BLaER1 (cell line): ENCODE measurements at regions not wholly inside any gene's neighbourhood (a gene's known extent, or its start where the extent isn't known, plus 50 kb on each side); places are given as distances from the start of the nearest gene placed in this dataset.

Source experiments
- H3K27ac ChIP-seq: shearing (Covaris generic); formaldehyde crosslinking; 2 replicates; pipeline ENCODE4 v1.8.1; 2022
- H3K27me3 ChIP-seq: shearing (Covaris generic); formaldehyde crosslinking; 2 replicates; pipeline ENCODE4 v1.8.1; 2022
- H3K36me3 ChIP-seq: shearing (Covaris generic); formaldehyde crosslinking; 2 replicates; pipeline ENCODE4 v1.8.1; 2022
- H3K4me1 ChIP-seq: shearing (Covaris generic); formaldehyde crosslinking; 2 replicates; pipeline ENCODE4 v1.8.1; 2022
- H3K4me2 ChIP-seq: shearing (Covaris generic); formaldehyde crosslinking; 2 replicates; pipeline ENCODE4 v1.8.1; 2022
- H3K4me3 ChIP-seq: shearing (Covaris generic); formaldehyde crosslinking; 2 replicates; pipeline ENCODE4 v1.8.1; 2022
- H3K9ac ChIP-seq: shearing (Covaris generic); formaldehyde crosslinking; 2 replicates; pipeline ENCODE4 v1.8.1; 2022
- H3K9me3 ChIP-seq: shearing (Covaris generic); formaldehyde crosslinking; 2 replicates; pipeline ENCODE4 v1.8.1; 2022
- H4K20me1 ChIP-seq: shearing (Covaris generic); formaldehyde crosslinking; 2 replicates; pipeline ENCODE4 v1.8.1; 2022
- Cebpa-rat ChIP-seq: shearing (Covaris generic); IDR thresholded peaks from 2 replicates; pipeline ENCODE4 v1.8.1; 2022

- Histone ChIP-seq H3K36me3 (no peaks in the 10 kb centered on the region), H3K27me3 (no peaks in the 10 kb centered on the region), H3K27ac (peak overlapping the region; percentile 15; the same call in 1 of the 2 replicates), H3K4me1 (peaks cover 14% of the 10 kb centered on the region), H3K9me3 (peaks cover 18% of the 10 kb centered on the region), H3K4me2 (peak overlapping the region; percentile 69), H4K20me1 (no peaks in the 10 kb centered on the region), H3K4me3 (no peak overlapping the region), H3K9ac (no peak overlapping the region)
- TF ChIP-seq Cebpa-rat = no peak
Measured at GRCh38 chr10:29849126-29849833, 210.1 kb downstream of the JCAD start.

- H3K9ac ChIP-seq = no peak overlapping the region
- no peak for TF ChIP-seq Cebpa-rat
- no peak overlapping the region for H3K27ac ChIP-seq
- peaks cover 18% of the 10 kb centered on the region for H3K9me3 ChIP-seq
- H4K20me1 ChIP-seq = no peaks in the 10 kb centered on the region
- H3K27me3 ChIP-seq = no peaks in the 10 kb centered on the region
- H3K4me3 ChIP-seq = no peak overlapping the region
- H3K4me1 ChIP-seq = peaks cover 26% of the 10 kb centered on the region
- no peaks in the 10 kb centered on the region for H3K36me3 ChIP-seq
- H3K4me2 ChIP-seq = no peak overlapping the region
Measured at GRCh38 chr10:29846881-29847280, 212.1 kb upstream of the SVIL start.

- H3K4me2 ChIP-seq = no peak overlapping the region
- no peak overlapping the region for H3K9ac ChIP-seq
- H3K27ac ChIP-seq = no peak overlapping the region
- TF ChIP-seq Cebpa-rat = no peak
- peaks cover 9% of the 10 kb centered on the region for H3K9me3 ChIP-seq
- no peaks in the 10 kb centered on the region for H4K20me1 ChIP-seq
- no peaks in the 10 kb centered on the region for H3K27me3 ChIP-seq
- no peaks in the 10 kb centered on the region for H3K36me3 ChIP-seq
- no peak overlapping the region for H3K4me3 ChIP-seq
- peaks cover 27% of the 10 kb centered on the region for H3K4me1 ChIP-seq
Measured at GRCh38 chr10:29845166-29845565, 210.4 kb upstream of the SVIL start.

- Histone ChIP-seq H3K27me3 (no peaks in the 10 kb centered on the region), H3K4me3 (no peak overlapping the region), H3K9ac (no peak overlapping the region), H3K27ac (no peak overlapping the region), H4K20me1 (no peaks in the 10 kb centered on the region), H3K36me3 (no peaks in the 10 kb centered on the region), H3K9me3 (peaks cover 9% of the 10 kb centered on the region), H3K4me1 (peaks cover 15% of the 10 kb centered on the region), H3K4me2 (no peak overlapping the region)
- TF ChIP-seq Cebpa-rat = no peak
Measured at GRCh38 chr10:29843143-29843542, 208.4 kb upstream of the SVIL start.

GRCh38 chr10:29841724-29842649 is 207.2 kb upstream of the SVIL start:
- H3K27me3 ChIP-seq = no peaks in the 10 kb centered on the region
- peaks cover 15% of the 10 kb centered on the region for H3K4me1 ChIP-seq
- TF ChIP-seq Cebpa-rat = no peak
- no peaks in the 10 kb centered on the region for H4K20me1 ChIP-seq
- no peak overlapping the region for H3K4me3 ChIP-seq
- H3K36me3 ChIP-seq = no peaks in the 10 kb centered on the region
- no peak overlapping the region for H3K9ac ChIP-seq
- H3K9me3 ChIP-seq = peaks cover 9% of the 10 kb centered on the region
- H3K4me2 ChIP-seq = peak overlapping the region; percentile 50
- H3K27ac ChIP-seq = no peak overlapping the region

GRCh38 chr10:29840516-29841276 is 205.9 kb upstream of the SVIL start:
- Histone ChIP-seq H3K36me3 (no peaks in the 10 kb centered on the region), H3K9me3 (peaks cover 9% of the 10 kb centered on the region), H3K4me2 (no peak overlapping the region), H3K4me3 (no peak overlapping the region), H3K4me1 (peaks cover 15% of the 10 kb centered on the region), H3K27me3 (no peaks in the 10 kb centered on the region), H3K9ac (no peak overlapping the region), H3K27ac (no peak overlapping the region), H4K20me1 (no peaks in the 10 kb centered on the region)
- no peak for TF ChIP-seq Cebpa-rat

- no peak for TF ChIP-seq Cebpa-rat
- Histone ChIP-seq H3K27ac (no peak overlapping the region), H3K4me1 (peaks cover 15% of the 10 kb centered on the region), H3K9ac (no peak overlapping the region), H4K20me1 (no peaks in the 10 kb centered on the region), H3K27me3 (no peaks in the 10 kb centered on the region), H3K4me3 (no peak overlapping the region), H3K9me3 (peaks cover 6% of the 10 kb centered on the region), H3K4me2 (no peak overlapping the region), H3K36me3 (no peaks in the 10 kb centered on the region)
Measured at GRCh38 chr10:29839826-29840515, 205.2 kb upstream of the SVIL start.

- Histone ChIP-seq H3K27ac (no peak overlapping the region), H3K9me3 (no peaks in the 10 kb centered on the region), H3K27me3 (no peaks in the 10 kb centered on the region), H3K36me3 (no peaks in the 10 kb centered on the region), H3K9ac (no peak overlapping the region), H3K4me1 (peaks cover 15% of the 10 kb centered on the region), H4K20me1 (no peaks in the 10 kb centered on the region), H3K4me3 (no peak overlapping the region), H3K4me2 (no peak overlapping the region)
- no peak for TF ChIP-seq Cebpa-rat
Measured at GRCh38 chr10:29838539-29838938, 203.8 kb upstream of the SVIL start.

GRCh38 chr10:29837586-29837985 is 202.8 kb upstream of the SVIL start:
- peaks cover 10% of the 10 kb centered on the region for H3K4me1 ChIP-seq
- no peak overlapping the region for H3K27ac ChIP-seq
- no peaks in the 10 kb centered on the region for H3K27me3 ChIP-seq
- H3K4me2 ChIP-seq = no peak overlapping the region
- H3K36me3 ChIP-seq = no peaks in the 10 kb centered on the region
- no peaks in the 10 kb centered on the region for H3K9me3 ChIP-seq
- H3K4me3 ChIP-seq = no peak overlapping the region
- TF ChIP-seq Cebpa-rat = no peak
- H3K9ac ChIP-seq = no peak overlapping the region
- no peaks in the 10 kb centered on the region for H4K20me1 ChIP-seq
